Bronchial epithelial cell (primary cell): ENCODE measurements at regions not wholly inside any gene's neighbourhood (a gene's known extent, or its start where the extent isn't known, plus 50 kb on each side); places are given as distances from the start of the nearest gene placed in this dataset.
"Not testable (repeated sequence)": the region's sequence is repeated elsewhere in the genome, so short reads cannot be mapped to it uniquely, and the experiment has no call there.

ENCODE experiments used
- DNase-seq: peaks from one replicate; pipeline ENCODE4 v3.0.0-alpha.2; 2010; ENCODE audit warnings: low read depth
- FAIRE-seq: peaks from 2 replicates; lab custom pipeline; 2011; peaks lifted over from hg19 to GRCh38; lab: Jason Lieb, UNC
- H3K27me3 ChIP-seq: 2 replicates; pipeline ENCODE4 v1.5.1; 2011; ENCODE audit warnings: low read length; ENCODE audit not compliant: control insufficient read depth, insufficient read depth
- H3K36me3 ChIP-seq: 2 replicates; pipeline ENCODE4 v1.5.1; 2011; ENCODE audit warnings: low read length; ENCODE audit not compliant: control insufficient read depth, insufficient read depth
- H3K4me3 ChIP-seq: 2 replicates; pipeline ENCODE4 v1.5.1; 2011; ENCODE audit warnings: mild to moderate bottlenecking, low read depth, low read length, control low read depth
- TF ChIP-seq, protein P1 (sequence below): IDR thresholded peaks from 2 replicates; pipeline ENCODE4 v1.5.1; 2011; ENCODE audit warnings: mild to moderate bottlenecking, moderate library complexity, low read length, control low read depth, inconsistent platforms; ENCODE audit not compliant: insufficient read depth, severe bottlenecking

DNA sequence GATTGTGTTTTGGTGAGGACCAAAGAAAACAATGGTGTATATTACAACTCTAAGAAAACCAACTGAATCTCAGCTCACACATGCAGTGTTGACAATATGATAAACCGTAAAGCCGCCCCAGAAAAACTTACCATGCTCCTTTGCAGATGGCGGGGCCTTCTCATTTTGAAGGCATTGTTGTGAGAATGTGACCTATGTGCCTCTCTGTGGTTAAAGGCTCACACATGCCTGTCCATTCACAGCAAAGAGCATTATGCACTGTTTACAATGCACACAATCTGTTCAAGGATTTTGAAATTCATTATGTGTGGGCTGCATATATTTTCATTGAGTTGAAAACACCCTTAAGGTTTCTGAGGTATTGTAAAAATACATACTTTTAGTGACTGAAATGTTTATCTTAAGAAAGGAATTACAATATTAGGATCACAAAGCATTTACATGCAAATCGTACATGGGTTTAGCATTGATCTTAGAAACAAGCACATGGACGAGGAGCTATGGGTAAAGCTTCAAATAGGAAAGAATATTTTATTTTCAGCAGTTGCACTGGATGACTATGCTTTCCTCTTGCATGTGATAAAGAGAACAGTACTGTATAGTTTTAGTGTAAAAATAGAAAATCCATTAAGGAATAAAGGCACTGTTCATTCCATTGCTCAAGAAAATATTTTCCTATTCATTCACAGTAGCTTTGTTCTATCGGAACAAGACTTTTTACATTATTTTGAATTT is 334.3 kb downstream of the ARL4A start:
- Histone ChIP-seq H3K4me3 (no peak overlapping the region), H3K27me3 (no peaks in the 10 kb centered on the region), H3K36me3 (no peaks in the 10 kb centered on the region)
- DNase-seq (no peak), FAIRE-seq (no peak)
- TF ChIP-seq, protein P1, sequence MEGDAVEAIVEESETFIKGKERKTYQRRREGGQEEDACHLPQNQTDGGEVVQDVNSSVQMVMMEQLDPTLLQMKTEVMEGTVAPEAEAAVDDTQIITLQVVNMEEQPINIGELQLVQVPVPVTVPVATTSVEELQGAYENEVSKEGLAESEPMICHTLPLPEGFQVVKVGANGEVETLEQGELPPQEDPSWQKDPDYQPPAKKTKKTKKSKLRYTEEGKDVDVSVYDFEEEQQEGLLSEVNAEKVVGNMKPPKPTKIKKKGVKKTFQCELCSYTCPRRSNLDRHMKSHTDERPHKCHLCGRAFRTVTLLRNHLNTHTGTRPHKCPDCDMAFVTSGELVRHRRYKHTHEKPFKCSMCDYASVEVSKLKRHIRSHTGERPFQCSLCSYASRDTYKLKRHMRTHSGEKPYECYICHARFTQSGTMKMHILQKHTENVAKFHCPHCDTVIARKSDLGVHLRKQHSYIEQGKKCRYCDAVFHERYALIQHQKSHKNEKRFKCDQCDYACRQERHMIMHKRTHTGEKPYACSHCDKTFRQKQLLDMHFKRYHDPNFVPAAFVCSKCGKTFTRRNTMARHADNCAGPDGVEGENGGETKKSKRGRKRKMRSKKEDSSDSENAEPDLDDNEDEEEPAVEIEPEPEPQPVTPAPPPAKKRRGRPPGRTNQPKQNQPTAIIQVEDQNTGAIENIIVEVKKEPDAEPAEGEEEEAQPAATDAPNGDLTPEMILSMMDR, result no peak

DNA sequence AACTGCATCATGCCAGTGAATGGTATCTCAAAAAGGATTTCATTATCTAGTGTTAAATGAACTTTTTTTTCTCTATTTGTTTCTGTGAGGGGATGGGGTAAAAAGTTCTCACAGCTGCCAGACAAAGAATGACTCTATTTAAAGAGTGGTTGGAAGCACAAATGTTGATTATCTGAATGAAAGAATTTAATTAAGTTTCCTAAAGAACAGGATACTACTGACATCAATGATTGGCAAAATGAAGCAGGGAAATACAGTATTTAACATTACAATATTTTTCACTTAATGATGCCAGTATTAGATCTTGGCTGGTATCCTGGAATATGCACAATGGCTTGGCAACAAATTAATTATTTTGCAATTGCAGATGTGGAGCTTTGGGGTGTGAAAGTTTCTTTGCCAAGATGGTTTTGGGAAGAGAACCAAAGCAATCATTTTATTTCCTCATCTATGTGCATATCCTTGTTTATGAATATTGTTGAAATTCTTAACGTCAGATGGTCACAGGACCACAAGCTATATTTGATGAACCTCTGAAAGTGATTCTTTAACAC is 336.8 kb downstream of the ARL4A start:
- DNase-seq, result no peak
- H3K4me3 ChIP-seq, result no peak overlapping the region
- TF ChIP-seq, protein P1, result no peak
- H3K36me3 ChIP-seq, result no peaks in the 10 kb centered on the region
- no peaks in the 10 kb centered on the region for H3K27me3 ChIP-seq
- FAIRE-seq, result no peak

DNA sequence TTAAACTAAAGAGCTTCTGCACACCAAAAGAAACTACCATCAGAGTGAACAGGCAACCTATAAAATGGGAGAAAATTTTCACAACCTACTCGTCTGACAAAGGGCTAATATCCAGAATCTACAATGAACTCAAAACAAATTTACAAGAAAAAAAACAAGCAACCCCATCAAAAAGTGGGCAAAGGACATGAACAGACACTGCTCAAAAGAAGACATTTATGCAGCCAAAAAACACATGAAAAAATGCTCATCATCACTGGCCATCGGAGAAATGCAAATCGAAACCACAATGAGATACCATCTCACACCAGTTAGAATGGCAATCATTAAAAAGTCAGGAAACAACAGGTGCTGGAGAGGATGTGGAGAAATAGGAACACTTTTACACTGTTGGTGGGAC is 337.6 kb downstream of the ARL4A start:
- H3K36me3 ChIP-seq, DNase-seq, H3K27me3 ChIP-seq, FAIRE-seq, H3K4me3 ChIP-seq: not testable (repeated sequence)

DNA sequence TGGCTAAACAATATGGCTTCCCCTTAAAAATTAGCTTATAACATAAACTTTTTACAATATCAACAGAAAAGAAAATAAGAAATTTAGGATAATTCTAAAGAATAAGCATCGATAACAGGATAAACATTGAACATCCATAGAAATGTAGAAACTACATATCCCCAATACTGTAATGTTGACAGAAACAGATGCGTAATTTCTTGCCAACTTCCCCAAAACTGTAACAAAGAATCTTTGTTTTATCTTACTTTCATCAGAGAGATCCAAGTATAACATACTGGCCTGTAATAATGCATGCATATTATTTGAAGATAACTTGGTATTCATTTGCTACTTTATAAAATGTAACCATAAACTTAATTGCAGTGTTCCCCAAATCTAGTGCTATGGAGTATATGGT is 339.9 kb downstream of the ARL4A start:
- FAIRE-seq, result no peak

DNA sequence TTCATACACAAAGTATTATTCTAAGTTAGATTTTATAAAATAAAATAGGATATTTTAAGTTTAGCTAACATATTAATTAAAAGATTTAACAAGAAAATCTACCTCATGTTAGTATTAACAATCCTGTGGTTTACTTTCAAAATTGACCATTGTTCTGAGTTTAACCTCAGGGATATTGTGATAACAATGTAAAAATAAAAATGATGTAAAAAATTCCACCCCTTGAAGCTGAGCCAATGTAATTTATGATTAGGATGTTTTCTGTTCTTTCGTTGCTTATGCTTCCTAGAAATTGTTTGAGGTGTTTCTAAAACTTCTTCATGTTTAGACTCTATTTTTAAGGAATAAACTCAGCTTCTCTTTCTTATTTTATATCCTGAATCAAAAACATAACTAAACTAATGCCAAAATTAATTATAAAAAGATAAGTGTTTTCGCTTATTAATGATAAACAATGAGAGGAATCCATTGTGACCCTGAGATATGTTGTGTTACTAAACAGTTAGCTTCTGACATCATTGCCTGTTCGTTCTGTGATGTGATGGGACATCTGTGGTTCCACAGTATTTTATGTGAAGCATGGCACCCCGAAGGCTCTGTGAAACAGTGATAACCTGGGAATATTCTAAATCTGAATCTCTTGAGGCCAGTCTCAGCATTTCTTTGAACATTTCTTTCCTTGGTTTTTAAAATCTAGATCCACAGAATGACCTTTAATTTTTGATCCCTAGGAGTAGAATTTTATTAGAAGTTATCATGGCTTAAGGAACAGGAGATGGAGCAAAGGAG is 340.8 kb downstream of the ARL4A start:
- H3K27me3 ChIP-seq, result no peaks in the 10 kb centered on the region
- TF ChIP-seq, protein P1, result no peak
- no peak for DNase-seq
- no peak for FAIRE-seq
- H3K36me3 ChIP-seq, result no peaks in the 10 kb centered on the region
- H3K4me3 ChIP-seq, result no peak overlapping the region

More for the DNA sequence above, 339.9 kb downstream of the ARL4A start:
- Histone ChIP-seq H3K36me3 (no peaks in the 10 kb centered on the region), H3K27me3 (no peaks in the 10 kb centered on the region), H3K4me3 (no peak overlapping the region)
- no peak for DNase-seq
- TF ChIP-seq, protein P1, result no peak

DNA sequence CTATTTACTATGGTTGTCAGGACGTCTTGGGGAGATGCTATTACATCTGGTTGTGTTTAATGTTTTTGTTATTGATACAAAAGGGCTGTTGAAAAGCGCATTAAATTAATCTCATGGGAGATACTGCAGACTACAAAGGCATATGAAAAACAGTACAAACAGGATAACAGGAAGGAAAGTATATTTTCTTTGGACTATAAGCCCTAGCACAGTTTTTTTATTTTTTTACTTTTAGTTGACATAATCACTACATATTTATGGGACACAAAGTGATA is 341.3 kb downstream of the ARL4A start:
- FAIRE-seq, result no peak

More for the DNA sequence above, 341.3 kb downstream of the ARL4A start:
- H3K4me3 ChIP-seq, result no peak overlapping the region
- H3K36me3 ChIP-seq, result no peaks in the 10 kb centered on the region
- TF ChIP-seq, protein P1, result no peak
- no peaks in the 10 kb centered on the region for H3K27me3 ChIP-seq
- DNase-seq, result no peak
